Central memory CD4-positive, alpha-beta T cell (primary cell): ENCODE measurements at regions not wholly inside any gene's neighbourhood (a gene's known extent, or its start where the extent isn't known, plus 50 kb on each side); places are given as distances from the start of the nearest gene placed in this dataset.
"Not testable (repeated sequence)": the region's sequence is repeated elsewhere in the genome, so short reads cannot be mapped to it uniquely, and the experiment has no call there.

Experiments used
- DNase-seq: peaks from one replicate; pipeline ENCODE4 v3.0.0; 2022

- not testable (repeated sequence) for DNase-seq
These were observed 150.2 kb downstream of the SEC14L1 start for GRCh38 chr17:77290759-77291558.

GRCh38 chr17:77291591-77292386, 151.0 kb downstream of the SEC14L1 start:
- DNase-seq: no peak

GRCh38 chr17:77294761-77295160, 154.0 kb downstream of the SEC14L1 start:
- no peak for DNase-seq

GRCh38 chr17:77295241-77295853, 154.6 kb downstream of the SEC14L1 start:
- DNase-seq: no peak

GRCh38 chr17:77296769-77297409, 156.1 kb downstream of the SEC14L1 start:
- DNase-seq: no peak

- DNase-seq: no peak
These were observed 157.2 kb downstream of the SEC14L1 start for GRCh38 chr17:77297693-77298666.

- no peak for DNase-seq
These were observed 158.0 kb downstream of the SEC14L1 start for GRCh38 chr17:77298811-77299210.

GRCh38 chr17:77299256-77300015, 158.7 kb downstream of the SEC14L1 start:
- no peak for DNase-seq

GRCh38 chr17:77300016-77300686, 159.4 kb downstream of the SEC14L1 start:
- no peak for DNase-seq

GRCh38 chr17:77301694-77302266, 161.0 kb downstream of the SEC14L1 start:
- no peak for DNase-seq

GRCh38 chr17:77302682-77303081, 161.9 kb downstream of the SEC14L1 start:
- DNase-seq: no peak

GRCh38 chr17:77303620-77304019, 162.9 kb downstream of the SEC14L1 start:
- DNase-seq: no peak

GRCh38 chr17:77304051-77304745, 163.4 kb downstream of the SEC14L1 start:
- DNase-seq: no peak

GRCh38 chr17:77304746-77305473, 164.1 kb downstream of the SEC14L1 start:
- no peak for DNase-seq

- DNase-seq: no peak
These were observed 165.4 kb downstream of the SEC14L1 start for GRCh38 chr17:77306048-77306789.

GRCh38 chr17:77306790-77307478, 166.2 kb downstream of the SEC14L1 start:
- DNase-seq: no peak

- DNase-seq: no peak
These were observed 166.9 kb downstream of the SEC14L1 start for GRCh38 chr17:77307479-77308198.
